B cell (primary cell): ENCODE measurements at regions not wholly inside any gene's neighbourhood (a gene's known extent, or its start where the extent isn't known, plus 50 kb on each side); places are given as distances from the start of the nearest gene placed in this dataset.

Experiments
- ATAC-seq: fragments of 200-7000 bp; cut with Tn5 transposase; one replicate; pipeline ENCODE4 v1.10.0; 2021; ENCODE audit warnings: low read depth, mild to moderate bottlenecking, moderate number of reproducible peaks, moderate library complexity
- CTCF ChIA-PET: fragments of 350-600 bp; sonication (Branson Sonifier 250); formaldehyde crosslinking; loops from one replicate; lab custom pipeline; 2021; ENCODE audit warnings: antibody characterized with exemption, inconsistent platforms; lab: Charles Lee
- POLR2A ChIA-PET: fragments of 350-600 bp; sonication (Branson Sonifier 250); formaldehyde crosslinking; loops from one replicate; lab custom pipeline; 2021; ENCODE audit warnings: antibody characterized with exemption; lab: Charles Lee
- DNase-seq: peaks from one replicate; pipeline ENCODE4 v3.0.0; 2013
- H2AFZ ChIP-seq: 2 replicates; pipeline ENCODE4 v1.6.1; 2012; ENCODE audit warnings: mild to moderate bottlenecking, low read depth, low read length; ENCODE audit not compliant: insufficient read depth, poor library complexity, severe bottlenecking
- H3K27ac ChIP-seq, 2 donors: 1 replicate in 1 of 2; 2 replicates in 1 of 2; pipeline ENCODE4 v1.5.1; 2012 to 2013; ENCODE audit warnings: low read length in 2 of 2, mild to moderate bottlenecking in 2 of 2, moderate library complexity in 1 of 2
- H3K27me3 ChIP-seq, 4 experiments: fragments of 200-600 bp in 1 of 4; sonication (generic) in 1 of 4; replicated peaks in 1 of 4; 1 replicate in 2 of 4; 2 replicates in 2 of 4; pipeline versions ENCODE4 v1.6.1 to v1.7.0; 2013 to 2016; ENCODE audit warnings: low read length in 3 of 4, mild to moderate bottlenecking in 2 of 4, mixed read lengths in 1 of 4, moderate library complexity in 1 of 4; ENCODE audit not compliant: insufficient read depth in 4 of 4, control insufficient read depth in 3 of 4; ENCODE audit errors: control extremely low read depth in 1 of 4
- H3K36me3 ChIP-seq, 2 experiments: replicated peaks in 1 of 2; 1 replicate in 1 of 2; 2 replicates in 1 of 2; pipeline versions ENCODE4 v1.6.1 to v1.7.1; 2013; ENCODE audit warnings: low read length in 1 of 2; ENCODE audit not compliant: insufficient read depth in 2 of 2, control insufficient read depth in 1 of 2; ENCODE audit errors: control extremely low read depth in 1 of 2, extremely low read depth in 1 of 2
- H3K4me1 ChIP-seq, 2 donors: fragments of 200-600 bp in 1 of 2; sonication (generic) in 1 of 2; 1 replicate in 1 of 2; 2 replicates in 1 of 2; pipeline versions ENCODE4 v1.5.1 to v1.6.1; 2013 to 2017; ENCODE audit warnings: low read length in 2 of 2; ENCODE audit not compliant: control insufficient read depth in 2 of 2, insufficient read depth in 2 of 2
- H3K4me2 ChIP-seq: replicated peaks from 2 replicates; pipeline ENCODE3; 2012; ENCODE audit warnings: mild to moderate bottlenecking, low read depth, low read length; ENCODE audit not compliant: poor library complexity, severe bottlenecking
- H3K4me3 ChIP-seq, 5 experiments: fragments of 200-600 bp in 1 of 5; sonication (generic) in 1 of 5; 1 replicate in 3 of 5; 2 replicates in 2 of 5; pipeline versions ENCODE4 v1.5.1 to v1.7.0; 2011 to 2016; ENCODE audit warnings: low read length in 4 of 5, mild to moderate bottlenecking in 4 of 5, low read depth in 2 of 5, control low read depth in 1 of 5, moderate library complexity in 1 of 5; ENCODE audit not compliant: insufficient read depth in 1 of 5; ENCODE audit errors: control extremely low read depth in 1 of 5, extremely low read depth in 1 of 5
- H3K79me2 ChIP-seq: fragments of 200-600 bp; sonication (generic); one replicate; pipeline ENCODE4 v1.6.0; 2016; ENCODE audit warnings: low read length; ENCODE audit not compliant: control insufficient read depth, insufficient read depth
- H3K9ac ChIP-seq: fragments of 200-600 bp; sonication (generic); 2 replicates; pipeline ENCODE4 v1.6.1; 2017; ENCODE audit warnings: mild to moderate bottlenecking, low read length, moderate library complexity
- H3K9me3 ChIP-seq, 3 donors: one replicate each; pipeline versions ENCODE4 v1.6.1 to v1.7.1; 2013; ENCODE audit warnings: low read length in 2 of 3; ENCODE audit not compliant: control insufficient read depth in 2 of 3, insufficient read depth in 1 of 3; ENCODE audit errors: control extremely low read depth in 1 of 3
- H4K20me1 ChIP-seq: 2 replicates; pipeline ENCODE4 v1.6.0; 2012; ENCODE audit warnings: mild to moderate bottlenecking, low read length; ENCODE audit not compliant: insufficient read depth, control insufficient read depth, poor library complexity, severe bottlenecking
- H3K27ac Mint-ChIP-seq: one replicate; pipeline ENCODE4 v1.8.0; 2021; ENCODE audit warnings: mixed read lengths
- H3K27me3 Mint-ChIP-seq: one replicate; pipeline ENCODE4 v1.8.0; 2021; ENCODE audit warnings: mixed read lengths
- H3K4me1 Mint-ChIP-seq: one replicate; pipeline ENCODE4 v1.8.0; 2021; ENCODE audit warnings: mixed read lengths
- H3K4me3 Mint-ChIP-seq: one replicate; pipeline ENCODE4 v1.8.0; 2021; ENCODE audit warnings: mixed read lengths
- H3K9me3 Mint-ChIP-seq: one replicate; pipeline ENCODE4 v1.8.0; 2022; ENCODE audit warnings: mixed read lengths; ENCODE audit not compliant: insufficient read depth
- EZH2 ChIP-seq: IDR thresholded peaks from 2 replicates; pipeline ENCODE4 v1.6.1; 2012; ENCODE audit warnings: borderline replicate concordance, low read depth, mild to moderate bottlenecking, moderate library complexity, low read length; ENCODE audit not compliant: insufficient read depth, poor library complexity, severe bottlenecking
- WGBS: methylation state at CpG from one replicate; pipeline ENCODE4 v1.1.5; 2013; ENCODE audit warnings: missing lambda C conversion rate; ENCODE audit not compliant: insufficient coverage; 5-methylcytosine and 5-hydroxymethylcytosine counted together
- intact Hi-C: fragments of 100-400 bp; cut with micrococcal nuclease; formaldehyde crosslinking; loops from one replicate; pipeline ENCODE4 v1.10.0; 2022
- TF ChIP-seq, protein P1 (sequence below): fragments of 200-600 bp; IDR thresholded peaks from one replicate; pipeline ENCODE4 v1.8.0; 2022; ENCODE audit warnings: antibody characterized with exemption, mild to moderate bottlenecking

DNA sequence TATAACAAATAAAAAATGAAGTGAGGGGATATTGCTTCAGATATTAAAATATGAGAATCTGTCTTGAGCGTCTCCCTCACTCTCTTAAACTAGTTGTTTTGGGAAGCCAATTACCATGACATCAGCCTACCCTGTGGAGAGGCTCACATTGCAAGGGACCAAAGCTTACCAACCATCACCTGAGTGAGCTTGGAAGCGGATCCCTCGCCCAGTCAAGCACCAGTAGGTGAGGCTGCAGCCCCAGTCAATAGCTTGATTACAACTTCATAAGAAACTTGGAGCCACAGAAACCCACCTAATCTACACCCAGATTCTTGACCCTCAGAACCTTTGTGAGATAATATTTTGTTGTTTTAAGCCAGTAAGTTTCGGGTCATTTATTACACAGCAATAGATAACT is 206.2 kb downstream of the CEMIP2 start:
- Mint-ChIP-seq H3K4me1 (no peaks in the 10 kb centered on the region), H3K9me3 (no peaks in the 10 kb centered on the region), H3K27ac (no peak overlapping the region), H3K4me3 (no peak overlapping the region), H3K27me3 (peaks cover 45% of the 10 kb centered on the region)
- ATAC-seq = no peak
- Histone ChIP-seq H2AFZ (no peak overlapping the region), H3K36me3 (no peaks in the 10 kb centered on the region), H3K27ac (no peak overlapping the region), H3K9ac (no peak overlapping the region), H3K79me2 (no peaks in the 10 kb centered on the region), H3K27me3 (peaks cover 0 to 4% (median 0%) of the 10 kb centered on the region in 4 experiments), H3K9me3 (no peaks in the 10 kb centered on the region), H4K20me1 (no peaks in the 10 kb centered on the region), H3K4me1 (no peaks in the 10 kb centered on the region), H3K4me2 (no peak overlapping the region), H3K4me3 (no peak overlapping the region)
- DNase-seq = no peak
- intact Hi-C loops = no loop called here
- ChIA-PET CTCF (no interaction called here), POLR2A (no interaction called here)
- 100% methylated on average over 2 of the region's 4 CpGs for whole genome bisulfite sequencing
- TF ChIP-seq EZH2 = no peak
- TF ChIP-seq, protein P1, sequence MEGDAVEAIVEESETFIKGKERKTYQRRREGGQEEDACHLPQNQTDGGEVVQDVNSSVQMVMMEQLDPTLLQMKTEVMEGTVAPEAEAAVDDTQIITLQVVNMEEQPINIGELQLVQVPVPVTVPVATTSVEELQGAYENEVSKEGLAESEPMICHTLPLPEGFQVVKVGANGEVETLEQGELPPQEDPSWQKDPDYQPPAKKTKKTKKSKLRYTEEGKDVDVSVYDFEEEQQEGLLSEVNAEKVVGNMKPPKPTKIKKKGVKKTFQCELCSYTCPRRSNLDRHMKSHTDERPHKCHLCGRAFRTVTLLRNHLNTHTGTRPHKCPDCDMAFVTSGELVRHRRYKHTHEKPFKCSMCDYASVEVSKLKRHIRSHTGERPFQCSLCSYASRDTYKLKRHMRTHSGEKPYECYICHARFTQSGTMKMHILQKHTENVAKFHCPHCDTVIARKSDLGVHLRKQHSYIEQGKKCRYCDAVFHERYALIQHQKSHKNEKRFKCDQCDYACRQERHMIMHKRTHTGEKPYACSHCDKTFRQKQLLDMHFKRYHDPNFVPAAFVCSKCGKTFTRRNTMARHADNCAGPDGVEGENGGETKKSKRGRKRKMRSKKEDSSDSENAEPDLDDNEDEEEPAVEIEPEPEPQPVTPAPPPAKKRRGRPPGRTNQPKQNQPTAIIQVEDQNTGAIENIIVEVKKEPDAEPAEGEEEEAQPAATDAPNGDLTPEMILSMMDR = no peak

DNA sequence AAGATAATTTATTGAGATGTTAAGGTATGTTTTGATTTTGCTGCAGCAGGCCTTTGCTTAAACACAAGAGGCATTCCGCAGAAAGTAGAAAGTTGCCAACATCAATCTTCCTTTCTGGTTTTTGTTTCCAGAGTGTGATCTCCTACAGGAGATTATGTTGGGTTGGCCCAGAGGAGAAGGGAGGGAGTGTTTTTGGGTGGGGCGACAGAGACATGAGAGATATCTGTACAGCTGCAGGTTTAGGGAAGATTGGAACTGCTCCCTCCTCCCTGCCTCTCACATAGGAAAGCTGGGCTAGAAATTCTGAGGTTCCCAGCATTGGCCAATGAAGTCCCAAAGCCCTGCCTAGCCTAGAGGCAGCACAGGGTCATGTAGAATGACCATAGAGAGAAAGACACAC is 211.0 kb downstream of the CEMIP2 start:
- no peaks in the 10 kb centered on the region for H3K9me3 ChIP-seq
- H3K27me3 ChIP-seq = peaks cover 0 to 8% (median 0%) of the 10 kb centered on the region in 4 experiments
- H3K27me3 Mint-ChIP-seq = peaks cover 41% of the 10 kb centered on the region
- no peaks in the 10 kb centered on the region for H3K9me3 Mint-ChIP-seq
- no peak overlapping the region for H3K4me2 ChIP-seq
- no peaks in the 10 kb centered on the region for H3K79me2 ChIP-seq
- WGBS = 100% methylated on average over 1 of the region's 2 CpGs
- no peaks in the 10 kb centered on the region for H3K4me1 Mint-ChIP-seq
- TF ChIP-seq EZH2 = no peak
- TF ChIP-seq, protein P1 = no peak
- H3K27ac ChIP-seq = no peak overlapping the region
- no peak overlapping the region for H3K4me3 Mint-ChIP-seq
- no peak for DNase-seq
- no peak overlapping the region for H3K27ac Mint-ChIP-seq
- no peak overlapping the region for H2AFZ ChIP-seq
- H3K4me3 ChIP-seq = no peak overlapping the region
- no peaks in the 10 kb centered on the region for H3K36me3 ChIP-seq
- ChIA-PET POLR2A (no interaction called here), CTCF (no interaction called here)
- no peaks in the 10 kb centered on the region for H3K4me1 ChIP-seq
- H3K9ac ChIP-seq = no peak overlapping the region
- intact Hi-C loops = no loop called here
- no peaks in the 10 kb centered on the region for H4K20me1 ChIP-seq
- no peak for ATAC-seq
